Hypothalamus (tissue), 51 donors: ENCODE measurements at regions not wholly inside any gene's neighbourhood (a gene's known extent, or its start where the extent isn't known, plus 50 kb on each side); places are given as distances from the start of the nearest gene placed in this dataset.

Source experiments
- DNase-seq, 51 donors: peaks; one replicate each; lab custom pipeline; 2025; lab: John Stamatoyannopoulos, UW

GRCh38 chr4:15260758-15261157, 167.1 kb upstream of the C1QTNF7 start:
- no peak for DNase-seq

DNA sequence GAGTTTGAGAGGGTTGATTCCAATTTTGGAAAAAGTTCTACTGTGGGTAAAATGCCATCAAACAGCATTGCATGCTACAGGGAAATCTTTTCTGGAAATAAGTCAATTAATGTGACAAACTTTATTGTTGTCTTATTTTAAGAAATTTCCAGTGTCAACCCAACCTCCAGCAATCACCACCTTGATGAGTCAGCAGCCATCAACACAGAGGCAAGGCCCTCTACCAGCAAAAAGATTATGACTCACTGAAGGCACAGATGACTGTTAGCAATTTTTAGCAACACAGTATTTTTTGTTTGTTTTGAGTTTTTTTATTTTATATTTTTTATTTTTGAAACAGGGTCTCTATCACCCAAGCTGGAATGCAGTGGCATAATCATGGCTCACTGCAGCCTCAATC, 165.4 kb upstream of the C1QTNF7 start:
- no peak for DNase-seq

- DNase-seq, result no peak
Observed at GRCh38 chr4:15270201-15270600, 157.6 kb upstream of the C1QTNF7 start.

DNA sequence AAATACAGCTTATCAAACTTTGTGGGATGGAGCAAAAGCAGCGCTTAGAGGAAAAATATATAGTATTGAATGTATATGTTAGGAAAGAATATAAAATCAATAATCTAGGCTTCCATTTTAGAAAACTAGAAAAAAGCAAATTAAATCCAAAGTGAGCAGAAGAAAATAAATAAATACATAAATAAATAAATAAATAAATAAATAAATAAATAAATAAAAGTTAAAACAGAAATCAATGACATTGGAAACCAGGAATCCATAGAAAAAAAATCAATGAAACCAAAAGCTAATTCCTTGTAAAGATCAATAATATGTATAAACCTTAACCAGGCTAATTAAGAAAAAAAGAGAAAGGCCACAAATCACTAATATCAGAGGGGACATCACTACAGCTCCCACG, 141.8 kb upstream of the C1QTNF7 start:
- no peak for DNase-seq

- no peak for DNase-seq
Observed at GRCh38 chr4:15291122-15291521, 136.7 kb upstream of the C1QTNF7 start.

GRCh38 chr4:15293711-15294110, 134.1 kb upstream of the C1QTNF7 start:
- no peak for DNase-seq

GRCh38 chr4:15294202-15294601, 133.6 kb upstream of the C1QTNF7 start:
- no peak for DNase-seq

- DNase-seq, result no peak
Observed at GRCh38 chr4:15294832-15295231, 133.0 kb upstream of the C1QTNF7 start.

DNA sequence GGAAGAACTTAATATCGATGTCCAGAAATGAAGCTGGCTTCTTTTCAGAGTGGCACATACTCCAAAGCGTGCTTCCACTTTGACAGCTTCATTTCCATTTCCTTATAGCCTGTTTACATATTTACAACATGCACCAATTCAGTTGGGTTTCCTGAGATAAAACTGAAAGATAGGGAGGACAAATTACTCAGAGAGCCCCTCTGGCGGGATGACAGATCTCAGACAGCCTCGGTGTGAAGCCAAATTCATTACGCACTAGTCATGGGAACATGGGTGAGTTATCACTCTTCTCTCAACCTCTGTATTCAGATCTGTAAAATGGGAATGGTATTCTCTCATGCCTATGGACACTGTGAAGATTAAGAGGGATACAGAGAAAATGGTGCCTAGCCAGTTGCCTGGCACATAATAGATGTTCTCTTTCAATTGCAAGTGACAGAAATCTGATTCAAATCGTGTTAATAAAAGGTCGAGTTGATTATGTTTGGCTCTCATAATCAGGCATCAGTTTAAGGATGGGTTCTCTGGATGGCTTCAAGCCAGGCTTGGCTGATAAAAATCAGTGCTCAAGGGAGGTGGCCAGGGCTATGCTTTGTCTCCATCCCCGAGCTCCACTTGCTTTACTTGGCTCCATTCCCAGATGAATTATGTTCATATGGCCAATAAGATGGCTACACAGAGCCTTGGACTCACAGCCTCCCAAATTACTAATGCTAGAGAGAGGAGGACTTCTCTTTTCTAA, 132.2 kb upstream of the C1QTNF7 start:
- no peak for DNase-seq

GRCh38 chr4:15297344-15297743, 130.5 kb upstream of the C1QTNF7 start:
- DNase-seq, result no peak

DNA sequence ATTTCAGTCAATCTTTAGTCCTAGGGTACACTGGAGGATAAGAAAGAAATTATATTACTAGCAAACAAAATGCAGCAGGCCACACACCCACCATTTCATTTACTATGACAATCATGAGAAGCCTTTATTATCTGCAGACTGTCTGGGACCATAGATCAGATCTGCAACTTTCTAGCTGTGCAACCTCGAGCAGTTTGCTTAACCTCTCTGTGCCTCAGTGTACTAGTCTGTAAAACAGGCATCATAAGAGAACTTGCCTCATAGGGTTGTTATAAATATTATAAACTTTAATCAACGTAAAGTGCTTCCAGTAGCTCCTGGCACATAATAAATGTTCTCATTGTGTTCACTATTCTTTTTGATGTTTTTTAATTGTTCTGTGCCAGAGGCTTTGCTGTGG, 128.2 kb upstream of the C1QTNF7 start:
- DNase-seq, result no peak

DNA sequence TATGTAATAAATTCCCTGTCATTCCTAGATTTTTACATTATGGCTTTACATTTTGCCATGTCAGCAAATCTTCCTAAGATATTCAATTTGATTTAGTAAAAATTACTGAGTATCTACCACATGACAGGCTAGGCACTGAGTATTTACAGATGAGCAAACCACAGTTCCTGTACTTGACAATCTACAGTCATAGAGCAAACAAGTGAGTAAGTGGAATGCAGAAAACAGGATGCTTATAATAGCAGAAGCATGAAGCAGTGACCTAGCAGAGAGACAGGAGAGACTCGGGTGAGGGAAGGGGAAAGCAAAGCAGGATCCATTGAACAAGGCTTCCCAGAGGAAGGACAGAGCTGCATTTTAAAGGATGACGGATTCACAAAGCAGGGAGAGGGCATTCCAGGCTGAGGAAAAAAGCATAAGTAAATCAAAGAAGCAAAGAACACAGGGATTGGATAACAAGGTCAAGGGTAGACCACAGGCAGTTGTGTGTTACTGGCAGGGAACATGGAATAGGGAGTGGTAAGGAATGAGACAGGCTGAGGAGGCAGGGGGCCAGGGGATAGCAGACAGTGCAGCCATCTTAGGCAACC, 124.7 kb upstream of the C1QTNF7 start:
- DNase-seq, result no peak

DNA sequence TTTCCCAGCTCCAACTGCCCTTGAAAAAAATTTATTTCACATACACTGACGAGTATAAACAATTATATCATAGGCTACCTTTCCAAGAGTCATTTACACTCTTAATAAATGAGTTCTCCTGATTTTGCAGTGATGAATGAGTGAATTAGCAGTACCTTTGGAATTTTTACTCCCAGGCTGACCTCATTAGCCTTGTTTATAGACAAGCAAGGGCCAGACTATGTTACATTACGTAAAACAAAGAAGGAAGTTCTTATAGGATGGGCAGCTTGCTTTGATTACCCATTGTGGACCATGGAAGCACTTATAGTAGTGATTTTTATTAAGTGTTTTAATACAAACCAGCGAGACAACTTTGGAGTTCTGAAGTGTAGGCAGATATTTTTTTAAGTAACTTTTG, 112.9 kb upstream of the C1QTNF7 start:
- DNase-seq, result no peak

DNA sequence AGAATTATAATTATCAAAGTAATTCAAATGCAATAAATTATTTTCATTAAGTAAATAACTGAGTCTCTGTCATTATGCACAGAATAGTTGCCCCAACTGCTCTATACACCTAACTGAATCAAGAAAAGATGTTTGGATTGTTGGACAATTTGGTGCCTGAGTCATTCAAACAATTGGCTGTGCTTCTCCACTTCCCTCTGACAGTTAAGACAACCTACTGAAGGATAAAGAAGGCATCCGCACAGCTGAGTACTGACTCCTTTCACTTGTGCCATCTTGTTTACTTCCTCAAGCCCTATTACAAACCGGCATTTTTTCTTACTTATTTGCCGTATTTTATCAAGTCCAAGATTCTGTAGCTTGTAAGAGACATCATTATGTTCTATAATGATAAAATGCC, 110.6 kb upstream of the C1QTNF7 start:
- no peak for DNase-seq

DNA sequence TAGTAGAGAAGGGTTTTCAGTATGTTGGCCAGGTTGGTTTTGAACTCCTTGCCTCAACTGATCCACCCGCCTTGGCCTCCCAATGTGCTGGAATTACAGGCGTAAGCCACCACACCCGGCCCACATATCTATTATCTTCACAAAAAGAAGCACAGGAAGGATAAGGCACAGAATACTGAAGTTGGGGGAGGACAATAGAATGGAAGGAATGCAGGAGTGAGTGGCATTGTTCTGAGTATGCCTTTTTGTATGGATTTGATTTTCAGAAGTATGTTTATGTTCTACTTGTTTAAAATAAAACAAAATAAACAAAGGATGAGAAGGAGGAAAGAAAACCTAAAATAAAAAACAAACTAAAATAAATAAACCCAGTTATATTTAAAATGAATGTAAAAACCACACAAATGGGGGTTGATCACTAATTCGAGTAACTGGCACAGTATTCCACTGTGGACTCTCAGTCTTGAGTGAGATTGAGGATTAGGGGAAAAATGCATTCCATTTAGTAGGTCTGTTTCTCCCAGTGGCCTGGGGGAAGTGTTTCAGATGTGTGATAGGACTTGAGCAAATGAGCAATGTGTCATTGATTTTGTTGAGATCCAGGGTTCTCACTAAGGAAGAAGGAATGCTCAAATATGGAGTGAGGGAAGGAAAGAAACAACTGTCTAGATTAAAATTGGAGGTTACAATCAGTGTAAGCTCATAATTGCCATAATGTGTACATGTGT, 109.0 kb upstream of the C1QTNF7 start:
- DNase-seq, result no peak

DNA sequence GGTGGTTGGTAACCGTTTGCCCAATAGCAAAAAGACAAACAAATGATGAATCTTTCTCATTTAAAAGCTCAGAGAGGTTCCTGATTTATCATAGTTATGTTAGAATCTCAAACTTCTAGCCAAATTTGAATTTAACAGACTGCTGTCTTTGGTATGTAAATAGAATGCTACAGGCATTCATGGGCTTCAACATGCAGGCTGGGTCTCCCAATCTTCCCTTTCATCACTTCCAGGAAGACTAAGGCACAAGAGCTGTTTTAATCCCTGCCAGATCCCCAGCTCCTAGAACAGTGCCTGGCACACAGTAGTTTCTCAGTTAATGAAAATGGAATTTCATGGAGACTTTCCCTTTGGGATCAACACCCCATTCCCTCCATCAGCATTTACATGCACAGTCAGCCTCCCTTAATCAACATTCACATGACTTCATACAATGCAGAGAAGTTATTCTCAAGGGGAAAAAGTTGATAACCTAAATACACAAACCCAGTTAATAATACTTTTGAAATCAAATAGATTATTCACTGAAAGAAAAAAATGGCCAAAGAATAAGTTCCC, 107.6 kb upstream of the C1QTNF7 start:
- DNase-seq, result no peak

DNA sequence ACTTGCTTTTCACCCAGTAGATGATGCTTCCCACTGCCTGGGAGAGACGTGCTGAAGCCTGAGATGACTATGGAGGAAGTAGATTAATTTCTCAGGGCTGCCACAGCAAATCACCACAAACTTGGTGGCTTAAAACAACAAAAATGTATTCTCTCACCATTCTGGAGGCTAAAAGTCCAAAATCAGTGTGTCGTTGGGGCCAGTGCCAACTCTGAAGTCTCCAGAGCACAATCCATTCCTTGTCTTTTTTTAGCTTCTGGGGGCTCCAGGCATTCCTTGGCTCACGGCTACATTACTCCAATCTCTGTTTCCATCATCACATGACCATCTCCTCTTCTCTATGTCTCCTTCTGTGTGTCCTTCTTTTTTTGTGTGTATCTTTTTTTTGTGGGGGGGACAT, 105.8 kb upstream of the C1QTNF7 start:
- no peak for DNase-seq

DNA sequence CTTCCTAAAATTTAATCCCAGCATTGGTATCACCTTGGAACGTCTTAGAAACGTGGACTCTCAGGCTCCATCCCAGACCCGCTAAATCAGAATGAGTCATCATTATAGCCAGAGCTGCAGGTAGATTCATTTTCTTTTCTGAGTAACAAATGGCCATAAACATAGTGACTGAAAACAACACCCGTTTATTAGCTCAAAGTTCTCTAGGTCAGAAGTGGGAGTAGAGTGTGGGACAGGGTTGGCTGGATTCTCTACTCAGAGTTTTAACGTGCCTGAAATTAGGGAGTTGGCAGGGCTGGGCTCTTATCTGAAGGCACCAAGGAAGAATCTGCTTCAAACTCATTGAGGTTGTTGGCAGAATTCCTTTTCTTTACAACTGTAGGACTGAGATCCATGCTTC, 101.8 kb upstream of the C1QTNF7 start:
- no peak for DNase-seq

DNA sequence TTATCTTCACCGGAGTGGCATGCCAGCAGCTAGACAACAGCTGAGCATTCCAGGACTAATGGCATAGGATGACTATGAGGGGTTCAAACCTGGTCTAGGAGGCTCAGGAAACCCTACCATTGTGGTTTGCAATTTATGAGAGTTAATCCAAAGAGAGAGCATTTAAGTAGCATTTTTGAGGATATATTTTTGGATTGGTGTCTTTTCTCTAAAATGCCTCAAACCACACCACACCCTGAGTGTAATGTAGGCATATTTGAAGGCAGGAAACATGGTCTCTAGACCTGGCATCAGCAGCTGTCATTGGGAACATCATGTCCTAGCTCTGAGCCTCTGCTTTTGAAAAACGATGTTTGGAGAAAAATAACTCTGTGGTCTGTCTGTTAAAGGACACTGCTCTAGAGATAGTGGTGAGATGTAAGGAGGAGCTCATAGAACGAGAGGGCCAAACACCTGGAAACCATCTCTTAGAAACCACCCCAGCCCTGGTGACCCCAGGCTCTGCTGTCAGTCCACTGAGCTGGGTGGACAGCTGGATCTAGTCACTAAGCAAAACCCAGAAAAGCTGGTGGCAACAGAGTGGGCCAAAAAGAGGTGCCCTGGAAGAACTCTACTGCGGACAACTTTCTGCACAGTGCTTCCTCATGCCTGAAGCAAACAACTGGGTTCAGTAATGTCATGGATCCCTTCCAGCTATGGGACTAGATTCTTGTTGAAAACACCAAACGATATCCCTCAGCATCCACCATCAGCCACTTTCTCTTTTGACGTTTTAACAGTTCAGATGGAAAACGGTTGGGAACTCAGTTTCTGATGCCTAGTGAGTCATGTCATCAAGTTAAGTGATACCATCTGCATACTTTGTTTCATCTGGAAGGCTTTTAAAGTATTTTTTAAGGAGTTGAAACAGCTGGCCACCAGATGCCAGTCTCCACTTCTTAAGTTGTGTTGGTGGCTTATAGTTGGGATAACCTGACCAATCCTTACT, 100.2 kb upstream of the C1QTNF7 start:
- DNase-seq, result no peak

GRCh38 chr4:15331930-15332329, 95.9 kb upstream of the C1QTNF7 start:
- DNase-seq, result no peak

DNA sequence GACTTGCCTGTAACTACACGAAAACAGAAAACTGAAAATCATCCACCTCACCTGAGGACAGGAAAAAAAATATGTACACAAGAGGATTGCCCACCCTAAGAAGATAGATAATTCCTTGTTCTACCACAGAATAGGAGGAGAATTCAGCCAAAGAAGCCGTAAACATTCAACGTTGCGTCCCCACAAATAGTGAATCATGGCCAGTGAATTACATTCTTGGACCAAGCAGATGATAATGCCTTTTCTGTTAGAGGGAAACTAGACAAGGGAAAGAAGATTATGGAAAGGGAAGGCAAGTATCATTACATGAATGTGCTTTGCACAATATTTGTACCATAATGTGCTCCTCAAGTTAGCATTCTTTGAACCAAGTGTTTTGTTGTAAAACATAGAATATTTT, 95.5 kb upstream of the C1QTNF7 start:
- DNase-seq, result no peak
